ENCODE measurements at regions not wholly inside any gene's neighbourhood (a gene's known extent, or its start where the extent isn't known, plus 50 kb on each side); places are given as distances from the start of the nearest gene placed in this dataset.

- Histone ChIP-seq H3K4me2 (ENCODE audit: control insufficient read depth, extremely low read depth, insufficient read depth, low read depth, low read length) (no peak overlapping the region), H3K4me3 (ENCODE audit: control insufficient read depth in 2 of 3, extremely low read depth in 1 of 3, insufficient read depth in 2 of 3, low read depth in 1 of 3, low read length in 3 of 3) (no peak overlapping the region), H3K9ac (ENCODE audit: control insufficient read depth, extremely low read depth, insufficient read depth, low read length) (no peak overlapping the region), H2AFZ (ENCODE audit: control insufficient read depth, low read length) (no peak overlapping the region), H3K9me3 (ENCODE audit: control insufficient read depth, low read depth, low read length) (no peaks in the 10 kb centered on the region), H3K27ac (ENCODE audit: control insufficient read depth, insufficient read depth, low read length) (no peak overlapping the region), H3K79me2 (ENCODE audit: control insufficient read depth, insufficient read depth, low read length) (no peaks in the 10 kb centered on the region), H4K20me1 (ENCODE audit: control insufficient read depth, extremely low read depth, insufficient read depth, low read length) (no peaks in the 10 kb centered on the region), H3K4me1 (ENCODE audit: control insufficient read depth, extremely low read depth, insufficient read depth, low read length) (peaks cover 6% of the 10 kb centered on the region), H3K9me1 (ENCODE audit: control insufficient read depth, extremely low read depth, insufficient read depth, low read length) (no peaks in the 10 kb centered on the region), H3K36me3 (ENCODE audit: control insufficient read depth in 2 of 2, extremely low read depth in 1 of 2, insufficient read depth in 2 of 2, low read length in 2 of 2) (no peaks in the 10 kb centered on the region), H3K27me3 (ENCODE audit: control insufficient read depth, extremely low read depth, insufficient read depth, low read length) (peaks cover 2% of the 10 kb centered on the region)
- DNase-seq (ENCODE audit: low read depth, low spot score) (no peak), FAIRE-seq (no peak)
- dilution Hi-C loops (cut with MboI; ENCODE audit: extremely low pct_ligation_motif_present, low sequenced_read_pairs) = no loop called here
- TF ChIP-seq CTCF (optimal IDR thresholded peaks at IDR 0.05 in 1 of 3, IDR thresholded peaks at IDR 0.05 in 1 of 3, conservative IDR thresholded peaks at IDR 0.05 in 1 of 3; ENCODE audit: extremely low read depth in 1 of 3, insufficient read depth in 2 of 3, low read length in 3 of 3) (no peak), EZH2 (IDR thresholded peaks at IDR 0.05; ENCODE audit: low read length) (no peak)
Measured at GRCh38 chrX:40872351-40872750, 137.0 kb upstream of the MED14 start.

GRCh38 chrX:40875476-40875875, 140.1 kb upstream of the MED14 start:
- H3K4me3 ChIP-seq (ENCODE audit: control insufficient read depth in 2 of 3, extremely low read depth in 1 of 3, insufficient read depth in 2 of 3, low read depth in 1 of 3, low read length in 3 of 3) = no peak overlapping the region
- dilution Hi-C loops (cut with MboI; ENCODE audit: extremely low pct_ligation_motif_present, low sequenced_read_pairs) = no loop called here
- no peaks in the 10 kb centered on the region for H3K36me3 ChIP-seq (ENCODE audit: control insufficient read depth in 2 of 2, extremely low read depth in 1 of 2, insufficient read depth in 2 of 2, low read length in 2 of 2)
- H3K9me1 ChIP-seq (ENCODE audit: control insufficient read depth, extremely low read depth, insufficient read depth, low read length) = no peaks in the 10 kb centered on the region
- TF ChIP-seq CTCF (optimal IDR thresholded peaks at IDR 0.05 in 1 of 3, IDR thresholded peaks at IDR 0.05 in 1 of 3, conservative IDR thresholded peaks at IDR 0.05 in 1 of 3; ENCODE audit: extremely low read depth in 1 of 3, insufficient read depth in 2 of 3, low read length in 3 of 3) (no peak), EZH2 (IDR thresholded peaks at IDR 0.05; ENCODE audit: low read length) (no peak)
- H2AFZ ChIP-seq (ENCODE audit: control insufficient read depth, low read length) = no peak overlapping the region
- H3K9ac ChIP-seq (ENCODE audit: control insufficient read depth, extremely low read depth, insufficient read depth, low read length) = no peak overlapping the region
- peaks cover 2% of the 10 kb centered on the region for H3K27me3 ChIP-seq (ENCODE audit: control insufficient read depth, extremely low read depth, insufficient read depth, low read length)
- no peaks in the 10 kb centered on the region for H3K9me3 ChIP-seq (ENCODE audit: control insufficient read depth, low read depth, low read length)
- DNase-seq (ENCODE audit: low read depth, low spot score) = no peak
- H4K20me1 ChIP-seq (ENCODE audit: control insufficient read depth, extremely low read depth, insufficient read depth, low read length) = no peaks in the 10 kb centered on the region
- peaks cover 3% of the 10 kb centered on the region for H3K4me1 ChIP-seq (ENCODE audit: control insufficient read depth, extremely low read depth, insufficient read depth, low read length)
- H3K27ac ChIP-seq (ENCODE audit: control insufficient read depth, insufficient read depth, low read length) = no peak overlapping the region
- no peak for FAIRE-seq
- H3K79me2 ChIP-seq (ENCODE audit: control insufficient read depth, insufficient read depth, low read length) = no peaks in the 10 kb centered on the region
- H3K4me2 ChIP-seq (ENCODE audit: control insufficient read depth, extremely low read depth, insufficient read depth, low read depth, low read length) = no peak overlapping the region

Measured in keratinocyte (primary cell).